ENCODE measurements at regions not wholly inside any gene's neighbourhood (a gene's known extent, or its start where the extent isn't known, plus 50 kb on each side); places are given as distances from the start of the nearest gene placed in this dataset.
"Not testable (repeated sequence)": the region's sequence is repeated elsewhere in the genome, so short reads cannot be mapped to it uniquely, and the experiment has no call there.

DNA sequence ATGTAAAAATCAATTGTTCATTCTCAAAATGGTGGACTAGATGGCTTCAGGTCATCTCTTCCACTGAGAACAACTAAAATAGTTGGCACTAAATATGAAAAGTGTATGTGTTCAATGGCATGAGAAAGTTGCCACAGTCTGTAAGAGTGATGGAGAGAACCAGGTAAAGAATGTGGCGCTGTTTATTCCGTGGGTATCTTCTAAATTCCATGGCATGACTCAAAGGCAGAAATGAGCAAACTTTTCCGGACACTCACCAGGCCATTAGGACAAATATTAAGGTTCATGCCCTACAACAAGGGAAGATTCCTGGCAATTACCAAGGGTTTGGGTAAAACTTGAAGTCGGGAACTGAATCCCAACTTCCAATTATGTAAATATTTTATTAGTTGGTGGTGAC, 825.4 kb upstream of the CDH6 start:
- no peak for DNase-seq (ENCODE audit: low read depth in 2 of 2)

DNA sequence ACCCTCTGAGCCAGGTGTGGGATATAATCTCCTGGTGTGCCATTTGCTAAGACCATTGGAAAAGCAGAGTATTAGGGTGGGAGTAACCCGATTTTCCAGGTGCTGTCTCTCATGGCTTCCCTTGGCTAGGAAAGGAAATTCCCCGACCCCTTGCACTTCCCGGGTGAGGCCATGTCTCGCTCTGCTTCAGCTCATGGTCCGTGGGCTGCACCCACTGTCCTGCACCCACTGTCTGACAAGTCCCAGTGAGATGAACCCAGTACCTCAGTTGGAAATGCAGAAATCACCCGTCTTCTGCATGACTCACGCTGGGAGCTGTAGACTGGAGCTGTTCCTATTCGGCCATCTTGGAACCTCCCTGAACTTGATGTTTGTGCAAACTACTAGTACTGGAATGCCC, 828.5 kb upstream of the CDH6 start:
- DNase-seq (ENCODE audit: low read depth in 2 of 2), result not testable (repeated sequence)

- DNase-seq (ENCODE audit: low read depth in 2 of 2), result no peak
These were observed 836.1 kb upstream of the CDH6 start for GRCh38 chr5:30357371-30357770.

- DNase-seq (ENCODE audit: low read depth in 2 of 2), result no peak
These were observed 837.8 kb upstream of the CDH6 start for GRCh38 chr5:30355675-30356074.

DNA sequence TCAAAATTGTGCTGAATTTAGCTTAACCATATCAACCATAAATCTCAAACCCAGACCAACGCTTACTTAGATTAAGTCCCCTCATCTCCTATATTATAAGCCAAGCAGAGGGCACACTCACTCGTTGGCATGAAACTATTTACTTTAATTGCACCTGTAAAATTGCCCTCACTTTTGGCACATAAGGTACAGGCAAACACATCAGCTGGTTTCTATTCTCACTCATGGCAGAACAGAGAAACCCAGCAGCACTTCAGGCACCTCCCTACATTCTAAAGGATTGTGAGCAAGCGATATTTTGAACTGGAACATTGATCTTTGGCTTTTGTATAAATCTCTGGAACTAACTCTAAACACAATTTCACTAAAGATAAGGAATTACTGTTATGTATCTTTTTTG, 845.6 kb upstream of the CDH6 start:
- DNase-seq (ENCODE audit: low read depth in 2 of 2), result no peak

GRCh38 chr5:30345539-30346345, 847.7 kb upstream of the CDH6 start:
- not testable (repeated sequence) for DNase-seq (ENCODE audit: low read depth in 2 of 2)

DNA sequence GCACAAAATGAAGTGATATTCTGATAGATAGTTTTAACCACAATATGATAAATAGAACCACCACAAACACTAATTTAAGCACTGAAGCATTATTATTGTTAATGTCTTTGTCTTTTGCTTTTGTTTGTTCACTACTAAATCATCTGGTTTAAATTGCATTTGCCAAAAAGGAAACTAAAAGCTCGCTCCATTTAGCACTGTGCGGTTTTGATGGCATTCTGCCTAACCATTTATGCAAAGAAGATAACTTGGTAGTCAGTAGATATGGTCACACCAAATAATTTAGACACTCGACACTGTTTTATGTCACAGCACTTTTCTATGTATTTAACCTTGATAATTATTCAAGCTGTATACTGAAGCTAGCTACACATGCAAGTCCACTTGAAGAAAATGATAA, 849.8 kb upstream of the CDH6 start:
- no peak for DNase-seq (ENCODE audit: low read depth in 2 of 2)

DNA sequence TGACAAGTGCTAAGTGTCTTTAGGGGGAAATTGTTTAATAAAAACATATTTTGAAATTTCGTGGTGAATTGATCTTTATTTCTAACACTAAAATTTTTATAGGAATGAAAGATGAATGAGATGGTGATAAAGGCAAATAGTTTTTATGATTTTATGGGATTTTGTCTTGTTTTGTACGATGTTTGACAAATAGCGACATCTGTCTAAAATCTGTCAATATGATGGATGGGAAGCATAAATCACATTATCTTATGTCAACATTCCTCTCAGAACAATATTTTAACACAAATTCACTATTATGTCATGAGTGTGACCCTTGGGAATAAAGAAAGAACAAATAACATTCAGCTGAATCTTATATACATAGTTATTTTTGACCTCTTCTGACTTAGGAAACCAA, 852.0 kb upstream of the CDH6 start:
- DNase-seq (ENCODE audit: low read depth in 2 of 2), result no peak

DNA sequence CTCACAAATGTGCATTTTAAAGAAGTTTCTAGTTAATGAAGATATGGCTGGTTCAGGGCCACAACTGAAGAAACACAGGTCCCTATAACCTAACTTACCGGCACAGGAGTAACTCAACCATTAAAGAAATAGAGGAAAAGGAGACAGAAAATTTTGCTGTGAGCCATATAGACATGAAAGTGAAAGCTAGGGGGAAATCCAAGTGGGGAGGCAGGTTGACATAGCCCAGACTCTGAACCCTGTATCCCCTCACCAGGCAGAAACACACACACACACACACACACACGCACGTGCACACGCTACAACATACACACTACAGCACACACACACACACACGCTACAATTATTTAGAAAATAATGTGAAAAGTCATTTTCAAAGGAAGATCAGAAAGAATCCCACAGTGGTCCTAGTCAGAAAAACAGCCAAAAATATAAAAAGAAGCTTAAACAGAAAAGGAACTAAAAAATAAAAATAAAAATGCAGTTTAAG, 856.4 kb upstream of the CDH6 start:
- DNase-seq (ENCODE audit: low read depth in 2 of 2), result no peak

DNA sequence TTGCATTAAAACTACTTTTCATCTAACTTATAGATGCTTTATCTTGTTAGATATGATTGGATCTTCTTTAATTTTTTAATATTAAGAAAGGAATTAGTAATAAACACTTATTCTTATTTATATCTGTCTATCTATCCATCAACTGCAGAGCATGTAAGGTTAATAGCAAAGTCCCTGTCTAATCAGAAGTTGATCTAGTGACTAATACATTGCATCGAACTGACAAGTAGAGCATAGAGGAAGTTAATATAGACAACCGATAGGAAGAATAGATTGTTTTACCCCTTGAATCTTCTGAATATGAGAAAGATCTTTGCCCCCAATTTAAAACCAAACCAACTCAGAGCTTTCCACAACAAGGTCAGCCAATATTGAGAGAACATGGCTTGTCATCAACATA, 862.0 kb upstream of the CDH6 start:
- DNase-seq (ENCODE audit: low read depth in 2 of 2), result no peak

- DNase-seq (ENCODE audit: low read depth in 2 of 2), result no peak
These were observed 867.7 kb upstream of the CDH6 start for GRCh38 chr5:30325795-30326194.

GRCh38 chr5:30324083-30324482, 869.4 kb upstream of the CDH6 start:
- no peak for DNase-seq (ENCODE audit: low read depth in 2 of 2)

DNA sequence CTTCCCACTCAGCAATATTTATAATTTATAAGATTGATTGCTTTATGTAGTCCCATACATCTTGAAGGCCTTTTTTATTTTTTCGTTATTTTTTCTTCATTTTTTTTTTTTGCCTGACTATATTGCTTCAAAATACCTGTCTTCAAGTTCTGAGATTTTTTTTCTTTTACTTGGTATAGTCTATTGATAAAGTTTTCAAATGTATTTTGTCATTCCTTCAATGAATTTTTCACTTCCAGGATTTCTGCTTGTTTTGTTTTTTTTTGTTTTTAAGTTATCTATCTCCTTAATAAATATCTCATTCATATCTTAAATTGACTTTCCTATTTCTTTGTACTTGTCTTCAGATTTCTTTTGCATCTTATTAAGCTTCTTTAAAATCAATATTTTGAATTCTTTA, 905.6 kb upstream of the CDH6 start:
- DNase-seq (ENCODE audit: low read depth in 2 of 2), result no peak

DNA sequence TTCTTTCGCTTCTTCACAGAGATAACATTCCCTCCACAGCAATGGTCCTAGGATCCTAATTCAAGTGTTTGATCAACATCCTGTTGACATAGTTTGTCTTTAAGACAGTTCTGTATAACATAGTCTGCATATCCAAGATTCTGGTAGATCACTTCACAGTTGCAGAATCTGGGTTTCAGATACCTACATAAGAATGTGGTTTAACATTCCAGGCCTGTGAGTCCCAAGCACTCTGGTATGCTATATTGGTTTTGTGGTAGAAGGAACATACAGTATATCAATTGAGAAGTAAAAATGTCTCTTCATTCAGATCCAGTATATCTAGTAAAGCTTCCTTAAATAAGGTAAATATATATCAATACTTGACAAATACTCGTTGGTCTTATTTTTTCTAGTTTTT, 914.2 kb upstream of the CDH6 start:
- no peak for DNase-seq (ENCODE audit: low read depth in 2 of 2)

DNA sequence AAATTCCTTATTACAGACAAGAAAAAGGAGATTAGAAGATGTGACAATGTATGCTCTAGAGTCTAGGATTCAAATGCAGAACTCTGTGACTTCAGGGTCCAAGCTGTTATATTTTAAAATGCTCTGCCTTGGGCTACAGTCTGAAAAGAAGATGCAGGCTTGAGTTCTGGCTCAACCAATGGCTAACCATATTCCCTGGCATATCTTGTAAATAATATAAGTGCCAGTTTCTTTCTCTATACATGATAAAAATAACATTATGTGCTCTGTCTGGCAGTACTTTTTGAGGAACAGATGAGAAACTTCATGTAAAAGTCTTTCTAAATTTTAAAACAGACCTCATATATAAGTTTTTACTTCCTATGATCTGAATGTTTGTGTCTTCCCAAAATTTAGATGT, 926.5 kb upstream of the CDH6 start:
- DNase-seq (ENCODE audit: low read depth in 2 of 2), result no peak

DNA sequence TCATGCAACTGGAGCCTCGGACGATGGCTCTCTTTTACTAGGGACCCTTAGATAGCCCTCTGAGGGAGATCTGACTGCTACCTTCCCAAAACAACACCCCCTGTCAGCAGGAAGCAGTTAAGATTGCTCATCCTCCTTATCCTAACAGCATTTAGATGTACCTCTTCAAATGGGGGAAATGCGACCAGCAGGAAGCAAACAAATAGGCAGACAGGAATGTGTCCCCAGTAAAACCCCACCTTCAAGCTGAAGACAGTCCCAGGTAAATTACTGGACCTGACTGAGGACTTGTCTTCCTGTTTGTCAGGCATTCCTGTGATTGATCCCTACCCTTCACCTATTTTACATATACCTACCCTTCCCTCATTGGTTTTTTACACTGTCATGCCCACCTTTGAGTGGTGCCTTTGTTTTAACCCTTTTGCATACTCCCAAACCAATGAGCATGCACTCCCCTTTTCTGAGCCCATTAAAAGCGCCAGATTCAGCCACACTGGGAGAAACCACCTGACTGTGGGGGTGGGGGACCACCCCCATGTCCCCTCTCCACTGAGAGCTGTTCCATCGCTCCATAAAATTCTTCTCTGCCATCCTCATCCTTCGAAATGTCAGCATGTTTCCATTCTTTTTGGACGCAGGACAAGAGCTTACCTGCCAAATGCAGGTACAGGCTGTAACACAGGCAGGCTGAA, 954.0 kb upstream of the CDH6 start:
- no peak for DNase-seq (ENCODE audit: low read depth in 2 of 2)

GRCh38 chr5:30237189-30237588, 956.3 kb upstream of the CDH6 start:
- DNase-seq (ENCODE audit: low read depth in 2 of 2), result no peak

GRCh38 chr5:30209755-30210154, 983.7 kb upstream of the CDH6 start:
- no peak for DNase-seq (ENCODE audit: low read depth in 2 of 2)

DNA sequence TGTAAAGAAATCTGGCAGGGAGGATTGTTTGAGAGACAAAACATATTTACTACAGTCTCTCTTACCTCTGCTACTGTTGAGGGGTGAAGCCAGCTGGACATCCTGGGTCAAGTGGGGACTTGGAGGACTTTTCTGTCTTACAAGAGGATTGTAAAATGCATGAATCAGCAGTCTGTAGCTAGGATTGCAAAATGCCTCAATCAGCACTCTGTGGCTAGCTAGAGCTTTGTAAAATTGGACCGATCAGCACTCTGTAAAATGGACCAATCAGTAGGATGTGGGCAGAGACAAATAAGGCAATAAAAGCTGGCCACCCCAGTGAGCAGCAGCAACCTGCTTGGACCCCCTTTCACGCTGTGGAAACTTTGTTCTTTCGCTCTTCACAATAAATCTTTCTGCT, 995.8 kb upstream of the CDH6 start:
- DNase-seq (ENCODE audit: low read depth in 2 of 2), result no peak

- DNase-seq (ENCODE audit: low read depth in 2 of 2), result no peak
These were observed 998.5 kb upstream of the CDH6 start for GRCh38 chr5:30195036-30195435.

DNA sequence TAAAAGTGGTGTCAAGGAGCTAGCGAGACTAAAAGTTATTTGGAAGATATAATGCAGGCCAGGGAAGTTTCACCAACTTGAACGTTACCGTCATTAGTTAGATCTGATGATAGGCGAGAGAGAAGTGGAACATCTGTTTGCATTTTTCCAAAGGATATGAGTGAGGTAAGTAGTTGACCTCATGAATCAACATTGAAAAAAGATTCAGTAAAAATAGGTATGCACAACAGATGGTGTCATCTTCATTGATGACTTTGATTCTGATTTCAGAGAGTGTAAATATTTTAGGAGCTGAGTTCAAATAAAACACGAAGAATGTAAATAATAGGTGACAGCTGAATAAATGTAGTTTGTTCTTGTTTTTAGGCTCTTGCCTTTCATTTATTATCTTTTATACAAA, 998.9 kb upstream of the CDH6 start:
- no peak for DNase-seq (ENCODE audit: low read depth in 2 of 2)

GRCh38 chr5:30183795-30184194, 1009.7 kb upstream of the CDH6 start:
- DNase-seq (ENCODE audit: low read depth in 2 of 2), result no peak

DNA sequence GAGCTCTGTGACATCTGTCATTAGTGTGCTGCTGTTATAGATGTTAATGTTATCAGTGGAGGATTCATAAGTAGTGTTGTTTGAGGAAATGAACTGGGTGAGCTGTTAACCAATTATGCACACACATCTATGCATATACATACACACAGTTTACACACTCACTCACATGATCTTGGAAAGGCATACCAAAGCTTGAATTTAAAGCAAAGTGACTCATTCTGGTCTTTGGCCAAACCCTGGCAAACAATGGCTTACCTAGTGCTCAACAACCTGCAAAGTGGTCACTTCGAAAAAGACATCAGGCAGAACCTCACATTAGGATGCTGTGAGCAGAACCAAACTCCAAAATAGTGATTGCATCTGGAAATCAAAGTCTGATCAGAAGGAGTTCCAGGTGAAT, 1037.3 kb upstream of the CDH6 start:
- no peak for DNase-seq (ENCODE audit: low read depth in 2 of 2)
